IMR-90 (cell line): ENCODE measurements at regions not wholly inside any gene's neighbourhood (a gene's known extent, or its start where the extent isn't known, plus 50 kb on each side); places are given as distances from the start of the nearest gene placed in this dataset.

ENCODE experiments used
- ATAC-seq: fragments of 200-7000 bp; cut with Tn5 transposase; 2 replicates; pipeline ENCODE4 v1.9.1; 2020; ENCODE audit warnings: low read depth, mild to moderate bottlenecking, moderate library complexity
- BruUV-seq: library from RNA; stranded (reverse); fragments of 400-500 nt; replicated peaks from 2 replicates; lab custom pipeline; 2021; lab: Mats Ljungman, UMichigan
- CTCF ChIA-PET: fragments of 300-600 bp; formaldehyde crosslinking; extraction: SDS; loops from one replicate; lab custom pipeline; 2021; ENCODE audit warnings: antibody characterized with exemption; lab: Yijun Ruan, JAX
- POLR2A ChIA-PET: fragments of 300-600 bp; sonication (Branson Sonifier 250); formaldehyde crosslinking; loops from one replicate; lab custom pipeline; 2022; ENCODE audit warnings: antibody characterized with exemption; ENCODE audit not compliant: unreplicated experiment; lab: Charles Lee
- DNase-seq: peaks from one replicate; pipeline ENCODE4 v3.0.0; 2013
- H2AFZ ChIP-seq: replicated peaks from 2 replicates; pipeline ENCODE3; 2013; ENCODE audit warnings: low read length, mild to moderate bottlenecking; ENCODE audit not compliant: poor library complexity
- H2AK5ac ChIP-seq: 2 replicates; pipeline ENCODE4 v1.6.1; 2013; ENCODE audit warnings: low read depth, low read length, inconsistent platforms
- H2AK9ac ChIP-seq: replicated peaks from 2 replicates; pipeline ENCODE3; 2013; ENCODE audit warnings: mild to moderate bottlenecking, low read depth, low read length, moderate library complexity; ENCODE audit not compliant: poor library complexity
- H2BK120ac ChIP-seq: 2 replicates; pipeline ENCODE4 v1.6.1; 2013; ENCODE audit warnings: low read depth, low read length, inconsistent platforms
- H2BK15ac ChIP-seq: 3 replicates; pipeline ENCODE4 v1.6.1; 2013; ENCODE audit warnings: low read depth, low read length, inconsistent platforms
- H2BK20ac ChIP-seq: 2 replicates; pipeline ENCODE4 v1.6.1; 2013; ENCODE audit warnings: low read depth, mild to moderate bottlenecking, inconsistent platforms, low read length, moderate library complexity
- H2BK5ac ChIP-seq: 2 replicates; pipeline ENCODE4 v1.6.1; 2013; ENCODE audit warnings: mild to moderate bottlenecking, low read depth, low read length, inconsistent platforms; ENCODE audit not compliant: poor library complexity, severe bottlenecking
- H3K14ac ChIP-seq: replicated peaks from 2 replicates; pipeline ENCODE4 v1.6.1; 2013; ENCODE audit warnings: low read depth, low read length, inconsistent platforms
- H3K18ac ChIP-seq: 2 replicates; pipeline ENCODE4 v1.6.1; 2013; ENCODE audit warnings: low read depth, low read length, control low read depth
- H3K23ac ChIP-seq: 2 replicates; pipeline ENCODE4 v1.6.1; 2013; ENCODE audit warnings: low read depth, low read length, inconsistent platforms
- H3K27ac ChIP-seq: 2 replicates; pipeline ENCODE4 v1.5.1; 2013; ENCODE audit warnings: mild to moderate bottlenecking, control low read depth, low read length; ENCODE audit not compliant: insufficient read depth
- H3K27me3 ChIP-seq: 2 replicates; pipeline ENCODE4 v1.6.1; 2013; ENCODE audit warnings: low read length; ENCODE audit not compliant: control insufficient read depth, insufficient read depth
- H3K36me3 ChIP-seq: 2 replicates; pipeline ENCODE4 v1.6.1; 2013; ENCODE audit warnings: low read length, mixed read lengths; ENCODE audit not compliant: control insufficient read depth, insufficient read depth
- H3K4ac ChIP-seq: 2 replicates; pipeline ENCODE4 v1.6.1; 2013; ENCODE audit warnings: low read depth, low read length, inconsistent platforms
- H3K4me1 ChIP-seq: 2 replicates; pipeline ENCODE4 v1.6.1; 2013; ENCODE audit warnings: low read length, mixed read lengths; ENCODE audit not compliant: control insufficient read depth, insufficient read depth
- H3K4me2 ChIP-seq: 2 replicates; pipeline ENCODE4 v1.6.1; 2013; ENCODE audit warnings: low read depth, mild to moderate bottlenecking, control low read depth, low read length, moderate library complexity
- H3K4me3 ChIP-seq: 2 replicates; pipeline ENCODE4 v1.5.1; 2013; ENCODE audit warnings: low read depth, mild to moderate bottlenecking, control low read depth, low read length, moderate library complexity; ENCODE audit not compliant: insufficient read depth
- H3K56ac ChIP-seq: 2 replicates; pipeline ENCODE4 v1.6.1; 2013; ENCODE audit warnings: low read length, inconsistent platforms; ENCODE audit not compliant: insufficient read depth; ENCODE audit errors: extremely low read depth
- H3K79me1 ChIP-seq, 2 experiments: 2 replicates each; pipeline ENCODE4 v1.6.1; 2013; ENCODE audit warnings: low read length in 2 of 2, inconsistent platforms in 1 of 2, low read depth in 1 of 2
- H3K9ac ChIP-seq: 2 replicates; pipeline ENCODE4 v1.6.1; 2013; ENCODE audit warnings: low read depth, low read length, control low read depth
- H3K9me1 ChIP-seq: 2 replicates; pipeline ENCODE4 v1.6.1; 2013; ENCODE audit warnings: low read length, inconsistent platforms; ENCODE audit not compliant: insufficient read depth
- H3K9me3 ChIP-seq: 2 replicates; pipeline ENCODE4 v1.6.1; 2013; ENCODE audit warnings: low read length; ENCODE audit not compliant: control insufficient read depth, insufficient read depth
- H4K20me1 ChIP-seq: 2 replicates; pipeline ENCODE4 v1.6.1; 2013; ENCODE audit warnings: low read length, inconsistent platforms; ENCODE audit not compliant: insufficient read depth
- H4K5ac ChIP-seq: 2 replicates; pipeline ENCODE4 v1.6.1; 2013; ENCODE audit warnings: mild to moderate bottlenecking, low read depth, low read length, control low read depth
- H4K8ac ChIP-seq, 2 experiments: 2 replicates each; pipeline ENCODE4 v1.6.1; 2013; ENCODE audit warnings: low read depth in 2 of 2, low read length in 2 of 2, control low read depth in 1 of 2, inconsistent platforms in 1 of 2
- H4K91ac ChIP-seq: 2 replicates; pipeline ENCODE4 v1.6.1; 2013; ENCODE audit warnings: low read depth, low read length, inconsistent platforms; ENCODE audit not compliant: insufficient read depth
- CEBPB ChIP-seq: IDR thresholded peaks from 2 replicates; pipeline ENCODE4 v1.6.1; 2012; ENCODE audit warnings: low read depth, low read length, improper control_type of control experiment
- CHD1 ChIP-seq: IDR thresholded peaks from 2 replicates; pipeline ENCODE4 v1.6.1; 2012; ENCODE audit warnings: low read depth, low read length, improper control_type of control experiment
- FOS ChIP-seq: fragments of 150-350 bp; IDR thresholded peaks from 2 replicates; pipeline ENCODE4 v1.6.1; 2016; ENCODE audit warnings: low read depth, low read length
- MAFK ChIP-seq: IDR thresholded peaks from 2 replicates; pipeline ENCODE4 v1.6.1; 2012; ENCODE audit warnings: low read depth, low read length, improper control_type of control experiment
- MAZ ChIP-seq: IDR thresholded peaks from 2 replicates; pipeline ENCODE4 v1.6.1; 2012; ENCODE audit warnings: low read depth, mild to moderate bottlenecking, low read length, improper control_type of control experiment, moderate library complexity, borderline replicate concordance
- NFE2L2 ChIP-seq: fragments of 150-350 bp; IDR thresholded peaks from 2 replicates; pipeline ENCODE4 v1.6.1; 2016; ENCODE audit warnings: low read depth, mild to moderate bottlenecking, low read length
- POLR2A ChIP-seq: IDR thresholded peaks from 2 replicates; pipeline ENCODE4 v1.6.1; 2012; ENCODE audit warnings: mild to moderate bottlenecking, low read depth, low read length
- RAD21 ChIP-seq: IDR thresholded peaks from 2 replicates; pipeline ENCODE4 v1.6.1; 2012; ENCODE audit warnings: low read length, improper control_type of control experiment
- RFX5 ChIP-seq: IDR thresholded peaks from 2 replicates; pipeline ENCODE4 v1.8.0; 2012; ENCODE audit warnings: low read depth, mild to moderate bottlenecking, low read length, moderate library complexity
- SMC3 ChIP-seq: fragments of 150-350 bp; IDR thresholded peaks from 2 replicates; pipeline ENCODE4 v1.6.1; 2016; ENCODE audit warnings: low read depth, mild to moderate bottlenecking, antibody characterized with exemption, low read length, moderate library complexity
- dilution Hi-C: fragments of 300-500 bp; cut with HindIII; formaldehyde crosslinking; loops from one replicate; pipeline ENCODE4 v1.14.3; 2018; ENCODE audit warnings: low sequenced_read_pairs; ENCODE audit not compliant: unreplicated experiment
- in situ Hi-C: fragments of 300-500 bp; cut with MboI; formaldehyde crosslinking; loops from 3 replicates; pipeline ENCODE4 v1.14.3; 2019; ENCODE audit warnings: low sequenced_read_pairs, inconsistent platforms, mixed read lengths
- intact Hi-C: fragments of 100-400 bp; cut with micrococcal nuclease; formaldehyde crosslinking; loops from 2 replicates; pipeline ENCODE4 v1.10.0; 2022
- TF ChIP-seq, protein P1 (sequence below): fragments of 150-350 bp; IDR thresholded peaks from 2 replicates; pipeline ENCODE4 v1.6.1; 2016; ENCODE audit warnings: low read depth, mild to moderate bottlenecking, low read length, moderate library complexity, borderline replicate concordance

DNA sequence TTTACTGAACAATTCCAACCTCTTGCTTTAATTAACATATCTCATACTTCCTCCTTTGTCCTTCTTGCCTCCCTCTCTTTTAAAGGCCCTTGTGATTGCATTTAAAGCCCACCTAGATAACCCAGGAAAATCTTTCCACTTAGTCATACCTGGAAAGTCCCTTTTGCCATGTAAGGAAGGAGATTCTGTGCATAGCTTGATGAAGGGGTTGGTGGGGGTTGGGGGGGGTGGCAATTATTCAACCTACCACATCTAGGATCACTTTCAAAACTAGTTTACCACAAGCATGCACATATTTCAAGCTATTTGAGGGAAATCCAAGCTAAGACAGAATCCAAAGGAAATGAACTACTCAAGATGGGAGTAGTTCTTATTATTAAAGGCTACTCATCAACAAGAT is 249.1 kb upstream of the PTBP2 start:
- no peaks in the 10 kb centered on the region for H3K36me3 ChIP-seq

More for the DNA sequence above, 249.1 kb upstream of the PTBP2 start:
- H2BK5ac ChIP-seq, result no peak overlapping the region
- no peak overlapping the region for H2AFZ ChIP-seq
- no peaks in the 10 kb centered on the region for H3K9me1 ChIP-seq
- H3K9ac ChIP-seq, result no peak overlapping the region
- H3K18ac ChIP-seq, result peak overlapping the region; percentile 69; the same call in 1 of the 2 replicates
- TF ChIP-seq FOS, result no peak
- no peak for TF ChIP-seq NFE2L2
- TF ChIP-seq, protein P1, sequence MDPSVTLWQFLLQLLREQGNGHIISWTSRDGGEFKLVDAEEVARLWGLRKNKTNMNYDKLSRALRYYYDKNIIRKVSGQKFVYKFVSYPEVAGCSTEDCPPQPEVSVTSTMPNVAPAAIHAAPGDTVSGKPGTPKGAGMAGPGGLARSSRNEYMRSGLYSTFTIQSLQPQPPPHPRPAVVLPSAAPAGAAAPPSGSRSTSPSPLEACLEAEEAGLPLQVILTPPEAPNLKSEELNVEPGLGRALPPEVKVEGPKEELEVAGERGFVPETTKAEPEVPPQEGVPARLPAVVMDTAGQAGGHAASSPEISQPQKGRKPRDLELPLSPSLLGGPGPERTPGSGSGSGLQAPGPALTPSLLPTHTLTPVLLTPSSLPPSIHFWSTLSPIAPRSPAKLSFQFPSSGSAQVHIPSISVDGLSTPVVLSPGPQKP, result no peak
- TF ChIP-seq SMC3, result no peak
- no peak for TF ChIP-seq CHD1
- no peak for TF ChIP-seq MAFK
- TF ChIP-seq RFX5, result no peak
- no peak for TF ChIP-seq MAZ
- TF ChIP-seq CEBPB, result no peak
- no peak for TF ChIP-seq POLR2A
- no peak for TF ChIP-seq RAD21
- H3K27me3 ChIP-seq, result no peaks in the 10 kb centered on the region
- BruUV-seq, result no TSS peak
- H3K56ac ChIP-seq, result no peak overlapping the region
- no peaks in the 10 kb centered on the region for H3K79me1 ChIP-seq
- no peak overlapping the region for H2BK15ac ChIP-seq
- H4K20me1 ChIP-seq, result no peaks in the 10 kb centered on the region
- H3K27ac ChIP-seq, result no peak overlapping the region
- H2BK120ac ChIP-seq, result peak overlapping the region; percentile 52; the same call in 1 of the 2 replicates
- H2BK20ac ChIP-seq, result peak overlapping the region; percentile 51; the same call in 1 of the 2 replicates
- dilution Hi-C loops, result no loop called here
- no peak overlapping the region for H2AK9ac ChIP-seq
- POLR2A ChIA-PET, result no interaction called here
- in situ Hi-C loops, result no loop called here
- intact Hi-C loops, result no loop called here
- no peaks in the 10 kb centered on the region for H3K9me3 ChIP-seq
- CTCF ChIA-PET, result interaction anchor here (0.6 kb wide), 1 partner anchor 1762 kb away, joined by 5 read pairs; no protein-coding TSS in a partner anchor
- no peak overlapping the region; the same call in 1 of the 2 replicates for H4K5ac ChIP-seq
- no peak overlapping the region for H4K91ac ChIP-seq
- no peak overlapping the region for H3K4me2 ChIP-seq
- H3K4me3 ChIP-seq, result no peak overlapping the region
- DNase-seq (peak; percentile 90), ATAC-seq (peak; percentile 59)
- H2AK5ac ChIP-seq, result no peak overlapping the region
- H3K14ac ChIP-seq, result 0 out of 2 replicates have a peak overlapping the region, but pooled peaks have one; percentile 80
- no peak overlapping the region for H3K23ac ChIP-seq
- H3K4me1 ChIP-seq, result no peaks in the 10 kb centered on the region
- peak overlapping the region; percentile 60; the same call in 1 of the 2 replicates for H3K4ac ChIP-seq
- H4K8ac ChIP-seq, result no peak overlapping the region; a peak in 1 of 4 replicates
